ENCODE measurements at regions not wholly inside any gene's neighbourhood (a gene's known extent, or its start where the extent isn't known, plus 50 kb on each side); places are given as distances from the start of the nearest gene placed in this dataset.

GRCh38 chr11:95359341-95359663 lies 128.3 kb upstream of the SESN3 start:
- Mint-ChIP-seq H3K36me3 (ENCODE audit: low read depth) (peaks cover 3% of the 10 kb centered on the region), H3K27me3 (no peaks in the 10 kb centered on the region)
- POLR2A ChIA-PET: no interaction called here

GRCh38 chr11:95358511-95359340 lies 127.7 kb upstream of the SESN3 start:
- Mint-ChIP-seq H3K9me3 (peaks cover 3% of the 10 kb centered on the region), H3K4me3 (no peak overlapping the region), H3K27ac (no peak overlapping the region), H3K27me3 (no peaks in the 10 kb centered on the region), H3K36me3 (ENCODE audit: low read depth) (peaks cover 3% of the 10 kb centered on the region), H3K4me1 (no peaks in the 10 kb centered on the region)
- POLR2A ChIA-PET: no interaction called here
- CTCF ChIA-PET: interaction anchor here (0.6 to 2.2 kb wide), 5 partner anchors 10 to 59 kb away, joined by 3 to 7 read pairs (median 4); no protein-coding TSS in a partner anchor
- no peak for DNase-seq

More at GRCh38 chr11:95359341-95359663, 128.3 kb upstream of the SESN3 start:
- CTCF ChIA-PET: interaction anchor here (2.1 to 2.2 kb wide), 3 partner anchors 13 to 346 kb away, joined by 4 to 7 read pairs (median 7); no protein-coding TSS in a partner anchor
- peaks cover 1% of the 10 kb centered on the region for H3K9me3 Mint-ChIP-seq
- no peak for DNase-seq
- no peak overlapping the region for H3K27ac Mint-ChIP-seq
- peaks cover under 1% of the 10 kb centered on the region for H3K4me1 Mint-ChIP-seq
- H3K4me3 Mint-ChIP-seq: no peak overlapping the region

- CTCF ChIA-PET: interaction anchor here (0.6 kb wide), 1 partner anchor 397 kb away, joined by 3 read pairs; no protein-coding TSS in a partner anchor
- Mint-ChIP-seq H3K4me3 (no peak overlapping the region), H3K4me1 (no peaks in the 10 kb centered on the region), H3K27ac (no peak overlapping the region), H3K27me3 (peaks cover 2% of the 10 kb centered on the region), H3K36me3 (ENCODE audit: low read depth) (peaks cover 10% of the 10 kb centered on the region), H3K9me3 (peaks cover 12% of the 10 kb centered on the region)
- POLR2A ChIA-PET: no interaction called here
- no peak for DNase-seq
Measured at GRCh38 chr11:95354304-95354703, 123.3 kb upstream of the SESN3 start.

- no peak for DNase-seq
- ChIA-PET CTCF (interaction anchor here (0.6 kb wide), 1 partner anchor 396 kb away, joined by 3 read pairs; no protein-coding TSS in a partner anchor), POLR2A (no interaction called here)
- Mint-ChIP-seq H3K4me1 (no peaks in the 10 kb centered on the region), H3K27ac (no peak overlapping the region), H3K9me3 (peaks cover 18% of the 10 kb centered on the region), H3K4me3 (no peak overlapping the region), H3K36me3 (ENCODE audit: low read depth) (peaks cover 14% of the 10 kb centered on the region), H3K27me3 (peaks cover 2% of the 10 kb centered on the region)
Measured at GRCh38 chr11:95353706-95354105, 122.7 kb upstream of the SESN3 start.

GRCh38 chr11:95352733-95353346 lies 121.8 kb upstream of the SESN3 start:
- H3K36me3 Mint-ChIP-seq (ENCODE audit: low read depth): peaks cover 16% of the 10 kb centered on the region
- DNase-seq: no peak
- H3K4me1 Mint-ChIP-seq: no peaks in the 10 kb centered on the region
- no peak overlapping the region for H3K4me3 Mint-ChIP-seq
- ChIA-PET CTCF (no interaction called here), POLR2A (no interaction called here)
- no peak overlapping the region for H3K27ac Mint-ChIP-seq
- H3K27me3 Mint-ChIP-seq: peaks cover 2% of the 10 kb centered on the region
- peaks cover 26% of the 10 kb centered on the region for H3K9me3 Mint-ChIP-seq

- POLR2A ChIA-PET: no interaction called here
- H3K4me1 Mint-ChIP-seq: peaks cover 22% of the 10 kb centered on the region
- H3K27me3 Mint-ChIP-seq: peaks cover 2% of the 10 kb centered on the region
- no peak overlapping the region for H3K4me3 Mint-ChIP-seq
- no peak for DNase-seq
- H3K36me3 Mint-ChIP-seq (ENCODE audit: low read depth): peaks cover 16% of the 10 kb centered on the region
- H3K9me3 Mint-ChIP-seq: peaks cover 32% of the 10 kb centered on the region
- H3K27ac Mint-ChIP-seq: no peak overlapping the region
- CTCF ChIA-PET: no interaction called here
Measured at GRCh38 chr11:95349345-95349942, 118.4 kb upstream of the SESN3 start.

GRCh38 chr11:95346265-95346664 lies 115.3 kb upstream of the SESN3 start:
- DNase-seq: no peak
- ChIA-PET CTCF (no interaction called here), POLR2A (no interaction called here)
- no peak overlapping the region for H3K4me3 Mint-ChIP-seq
- peak overlapping the region; percentile 80 for H3K27ac Mint-ChIP-seq
- peaks cover 2% of the 10 kb centered on the region for H3K27me3 Mint-ChIP-seq
- peaks cover 29% of the 10 kb centered on the region for H3K9me3 Mint-ChIP-seq
- peaks cover 16% of the 10 kb centered on the region for H3K36me3 Mint-ChIP-seq (ENCODE audit: low read depth)
- peaks cover 29% of the 10 kb centered on the region for H3K4me1 Mint-ChIP-seq

- peaks cover 29% of the 10 kb centered on the region for H3K9me3 Mint-ChIP-seq
- CTCF ChIA-PET: no interaction called here
- POLR2A ChIA-PET: no interaction called here
- H3K4me1 Mint-ChIP-seq: peaks cover 29% of the 10 kb centered on the region
- H3K4me3 Mint-ChIP-seq: no peak overlapping the region
- peak overlapping the region; percentile 77 for H3K27ac Mint-ChIP-seq
- H3K27me3 Mint-ChIP-seq: peaks cover 2% of the 10 kb centered on the region
- DNase-seq: no peak
- peaks cover 14% of the 10 kb centered on the region for H3K36me3 Mint-ChIP-seq (ENCODE audit: low read depth)
Measured at GRCh38 chr11:95345651-95346050, 114.6 kb upstream of the SESN3 start.

GRCh38 chr11:95344932-95345642 lies 114.1 kb upstream of the SESN3 start:
- H3K9me3 Mint-ChIP-seq: peaks cover 26% of the 10 kb centered on the region
- H3K4me1 Mint-ChIP-seq: peaks cover 34% of the 10 kb centered on the region
- H3K4me3 Mint-ChIP-seq: no peak overlapping the region
- DNase-seq: no peak
- H3K27ac Mint-ChIP-seq: peak overlapping the region; percentile 77
- ChIA-PET POLR2A (no interaction called here), CTCF (interaction anchor here (1.5 kb wide), 1 partner anchor 190 kb away, joined by 3 read pairs; no protein-coding TSS in a partner anchor)
- H3K36me3 Mint-ChIP-seq (ENCODE audit: low read depth): peaks cover 12% of the 10 kb centered on the region
- peaks cover 2% of the 10 kb centered on the region for H3K27me3 Mint-ChIP-seq

GRCh38 chr11:95341221-95341620 lies 110.2 kb upstream of the SESN3 start:
- Mint-ChIP-seq H3K4me1 (peaks cover 33% of the 10 kb centered on the region), H3K27ac (no peak overlapping the region), H3K36me3 (ENCODE audit: low read depth) (no peaks in the 10 kb centered on the region), H3K27me3 (no peaks in the 10 kb centered on the region), H3K4me3 (no peak overlapping the region), H3K9me3 (peaks cover 5% of the 10 kb centered on the region)
- CTCF ChIA-PET: no interaction called here
- POLR2A ChIA-PET: no interaction called here
- no peak for DNase-seq

GRCh38 chr11:95339086-95339901 lies 108.3 kb upstream of the SESN3 start:
- H3K27me3 Mint-ChIP-seq: no peaks in the 10 kb centered on the region
- peaks cover 2% of the 10 kb centered on the region for H3K9me3 Mint-ChIP-seq
- no peak overlapping the region for H3K27ac Mint-ChIP-seq
- ChIA-PET POLR2A (no interaction called here), CTCF (interaction anchor here (1.1 kb wide), 1 partner anchor 169 kb away, joined by 3 read pairs; no protein-coding TSS in a partner anchor)
- peaks cover 25% of the 10 kb centered on the region for H3K4me1 Mint-ChIP-seq
- H3K36me3 Mint-ChIP-seq (ENCODE audit: low read depth): no peaks in the 10 kb centered on the region
- no peak for DNase-seq
- no peak overlapping the region for H3K4me3 Mint-ChIP-seq

GRCh38 chr11:95338430-95338991 lies 107.5 kb upstream of the SESN3 start:
- POLR2A ChIA-PET: no interaction called here
- CTCF ChIA-PET: no interaction called here
- Mint-ChIP-seq H3K4me1 (peaks cover 23% of the 10 kb centered on the region), H3K9me3 (peaks cover 4% of the 10 kb centered on the region), H3K27ac (no peak overlapping the region), H3K27me3 (no peaks in the 10 kb centered on the region), H3K4me3 (no peak overlapping the region), H3K36me3 (ENCODE audit: low read depth) (no peaks in the 10 kb centered on the region)
- no peak for DNase-seq

Measured in activated CD4-positive, alpha-beta T cell treated with anti-CD3 and anti-CD28 coated beads, Interleukin-2, amount 10 ng/mL, durations not matched to agents 7 days and 5 days (primary cell).